Fibroblast of skin of left biceps (primary cell): ENCODE measurements at regions not wholly inside any gene's neighbourhood (a gene's known extent, or its start where the extent isn't known, plus 50 kb on each side); places are given as distances from the start of the nearest gene placed in this dataset.
A peak's percentile ranks its signal among the peaks of the same experiment; 100 is the strongest.
"Not testable (repeated sequence)": the region's sequence is repeated elsewhere in the genome, so short reads cannot be mapped to it uniquely, and the experiment has no call there.

Source experiments
- DNase-seq, 2 experiments: peaks; one replicate each; pipeline ENCODE4 v3.0.0-alpha.2; 2013; ENCODE audit warnings: low read depth in 2 of 2

DNA sequence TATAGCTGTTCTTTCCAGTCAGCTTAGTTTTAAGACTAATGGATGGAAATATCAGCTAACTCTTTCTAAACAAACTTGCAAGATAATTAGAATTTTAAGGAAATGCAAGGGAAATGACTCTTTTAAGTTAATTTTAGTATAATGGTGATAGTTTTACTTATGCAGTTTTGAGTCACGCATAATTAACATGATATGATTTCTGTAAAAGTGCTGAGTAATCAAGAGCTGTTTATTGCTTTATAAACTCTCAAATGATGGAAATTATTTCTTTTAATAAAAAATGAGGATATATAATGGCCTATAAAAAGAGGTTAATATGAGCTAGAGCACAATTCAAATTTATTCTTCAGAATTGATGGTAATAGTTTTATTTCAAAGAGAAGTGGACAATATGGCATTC, 385.9 kb downstream of the GLUD2 start:
- DNase-seq: no peak

DNA sequence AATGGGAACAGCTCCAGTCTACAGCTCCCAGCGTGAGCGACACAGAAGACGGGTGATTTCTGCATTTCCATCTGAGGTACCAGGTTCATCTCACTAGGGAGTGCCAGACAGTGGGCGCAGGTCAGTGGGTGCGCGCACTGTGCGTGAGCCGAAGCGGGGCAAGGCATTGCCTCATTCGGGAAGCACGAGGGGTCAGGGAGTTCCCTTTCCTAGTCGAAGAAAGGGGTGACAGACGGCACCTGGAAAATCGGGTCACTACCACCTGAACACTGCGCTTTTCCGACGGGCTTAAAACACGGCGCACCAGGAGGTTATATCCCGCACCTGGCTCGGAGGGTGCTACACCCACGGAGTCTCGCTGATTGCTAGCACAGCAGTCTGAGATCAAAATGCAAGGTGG, 390.3 kb downstream of the GLUD2 start:
- DNase-seq: not testable (repeated sequence)

DNA sequence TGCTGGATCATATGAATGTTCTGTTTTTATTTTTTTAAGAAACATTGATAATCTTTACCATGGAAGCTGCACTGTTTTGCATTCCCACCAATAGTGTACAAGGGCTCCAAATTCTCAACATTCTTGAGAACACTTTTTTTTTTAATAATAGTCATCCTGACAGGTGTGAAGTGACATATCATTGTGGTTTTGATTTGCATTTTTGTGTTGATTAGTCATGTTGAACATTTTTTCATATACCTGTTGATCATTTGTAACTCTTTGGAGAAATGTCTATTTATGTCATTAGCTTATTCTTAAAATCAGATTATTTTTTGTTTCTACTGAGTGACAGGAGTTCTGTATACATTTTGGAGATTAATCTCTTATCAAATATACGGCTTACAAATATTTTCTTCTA, 408.5 kb downstream of the GLUD2 start:
- no peak for DNase-seq

DNA sequence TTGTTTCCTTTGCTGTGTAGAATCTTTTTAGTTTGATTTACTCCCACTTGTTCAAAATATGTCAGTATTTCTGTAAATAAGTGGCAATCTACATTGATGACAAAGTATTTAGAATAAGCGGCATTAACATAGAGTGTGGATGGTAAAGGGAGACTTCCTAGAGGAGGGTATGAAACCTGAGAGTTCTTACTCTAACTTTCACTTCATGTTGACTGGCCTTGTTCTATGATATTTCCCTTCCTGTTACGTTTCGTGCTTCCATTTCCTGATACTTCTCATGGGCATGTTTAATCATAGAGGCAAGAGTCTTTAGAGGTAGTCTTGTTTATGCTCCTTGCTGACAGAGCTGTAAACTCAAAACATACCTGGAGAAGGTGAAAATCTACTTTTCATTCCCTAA, 408.9 kb downstream of the GLUD2 start:
- no peak for DNase-seq

DNA sequence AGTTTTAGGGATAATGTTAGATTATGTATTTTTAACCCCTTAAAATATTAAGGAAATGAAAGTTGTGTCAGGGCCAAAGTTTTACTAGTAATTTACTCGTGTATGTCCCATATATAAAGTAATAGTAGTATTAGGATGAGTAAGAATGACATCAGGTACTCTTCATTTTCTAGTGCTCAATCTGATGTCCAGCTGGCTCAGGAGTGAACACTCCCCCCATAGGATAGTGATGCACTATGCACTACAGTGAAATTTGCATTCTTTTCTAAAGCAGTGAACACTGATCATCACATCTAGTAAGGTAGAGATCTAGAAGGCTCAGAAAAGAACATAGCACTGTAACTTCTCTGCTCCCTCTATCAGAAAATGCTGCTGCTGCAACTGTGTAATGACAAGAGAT, 409.7 kb downstream of the GLUD2 start:
- no peak for DNase-seq

DNA sequence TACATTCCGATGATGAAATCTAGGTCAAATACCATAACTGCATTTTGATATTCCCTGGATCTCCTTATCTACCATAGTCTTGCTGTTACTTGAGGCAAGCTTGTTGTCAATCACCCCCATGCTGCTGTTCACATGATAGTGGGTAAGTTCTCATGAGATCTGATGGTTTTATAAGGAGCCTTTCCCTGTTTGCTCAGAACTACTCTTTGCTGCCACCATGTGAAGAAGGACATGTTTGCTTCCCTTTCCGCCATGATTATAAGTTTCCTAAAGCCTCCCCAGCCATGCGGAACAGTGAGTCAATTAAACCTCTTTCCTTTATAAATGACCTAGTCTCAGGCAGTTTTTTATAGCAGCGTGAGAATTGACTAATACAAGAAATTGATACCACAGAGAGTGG, 432.0 kb downstream of the GLUD2 start:
- DNase-seq: no peak

DNA sequence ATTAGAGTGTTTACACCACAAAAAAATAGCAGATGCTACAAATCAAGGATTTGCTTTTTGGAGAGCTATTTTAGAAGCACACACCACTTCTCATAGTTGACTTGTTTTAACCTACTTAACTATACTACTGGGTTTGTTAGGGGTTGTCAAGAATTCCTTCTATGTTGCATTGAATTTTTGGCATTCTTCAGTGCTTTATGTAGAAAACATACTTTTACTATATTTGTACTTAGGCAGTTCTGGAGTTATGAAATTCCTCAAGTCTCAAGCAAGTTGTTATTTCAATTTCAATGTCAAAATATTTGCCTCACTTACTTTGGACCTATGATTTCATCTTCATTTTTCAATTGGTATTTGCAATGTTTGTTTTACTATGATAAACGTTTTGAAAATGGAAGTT, 449.6 kb downstream of the GLUD2 start:
- DNase-seq: peak; percentile 28 to 29

DNA sequence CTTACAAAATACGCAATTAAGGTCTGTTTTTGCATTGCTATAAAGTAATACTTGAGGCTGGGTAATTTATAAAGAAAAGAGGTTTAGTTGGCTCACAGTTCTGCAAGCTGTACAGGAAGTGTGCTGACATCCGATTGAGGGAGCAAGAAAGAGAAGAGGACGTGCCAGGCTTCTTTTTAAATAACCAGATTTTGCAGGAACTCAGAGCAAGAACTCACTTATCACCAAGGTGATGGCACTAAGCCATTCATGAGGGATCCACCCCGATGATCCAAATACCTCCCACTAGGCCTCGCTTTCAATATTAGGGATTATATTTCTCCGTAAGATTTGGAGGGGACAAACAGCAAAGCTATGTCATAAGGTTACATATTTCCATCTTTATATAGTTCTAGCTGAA, 456.7 kb downstream of the GLUD2 start:
- no peak for DNase-seq

DNA sequence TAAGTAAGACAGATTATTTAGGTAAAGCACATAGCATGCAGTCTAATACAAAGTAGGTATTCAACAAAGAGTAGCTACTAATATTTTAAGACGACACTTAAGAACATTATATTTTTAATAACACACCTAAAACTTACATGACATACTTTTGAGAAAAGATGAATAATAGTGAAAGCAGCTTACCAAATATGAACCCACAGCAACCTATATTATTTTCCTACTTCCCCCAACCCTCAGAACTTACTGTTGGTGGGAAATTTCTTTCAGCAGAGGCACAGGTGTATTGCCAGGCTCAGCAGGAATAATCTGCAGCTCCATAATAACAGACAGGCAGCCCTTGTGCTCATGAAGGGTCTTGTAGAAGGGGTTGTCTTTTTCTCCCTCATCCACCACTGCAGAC, 498.9 kb downstream of the GLUD2 start:
- DNase-seq: no peak

DNA sequence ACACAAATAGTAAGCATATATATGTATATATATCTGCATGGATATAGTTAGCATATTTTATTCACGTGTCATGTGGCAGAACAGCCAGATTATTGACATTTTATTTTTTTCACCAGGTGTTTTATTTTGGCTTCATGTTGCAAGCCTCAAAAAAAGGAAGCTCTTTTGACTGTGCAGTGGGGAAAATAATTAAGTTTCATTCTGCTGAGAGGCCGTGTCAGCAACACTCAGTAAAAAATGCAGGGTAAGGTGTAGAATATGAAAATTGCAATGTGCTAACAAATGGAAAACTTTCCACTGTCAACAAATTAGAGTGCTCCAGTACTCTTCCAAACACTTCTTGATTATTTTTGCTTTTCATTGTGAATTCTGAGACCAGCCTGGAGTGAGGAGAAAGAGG, 511.5 kb downstream of the GLUD2 start:
- no peak for DNase-seq

DNA sequence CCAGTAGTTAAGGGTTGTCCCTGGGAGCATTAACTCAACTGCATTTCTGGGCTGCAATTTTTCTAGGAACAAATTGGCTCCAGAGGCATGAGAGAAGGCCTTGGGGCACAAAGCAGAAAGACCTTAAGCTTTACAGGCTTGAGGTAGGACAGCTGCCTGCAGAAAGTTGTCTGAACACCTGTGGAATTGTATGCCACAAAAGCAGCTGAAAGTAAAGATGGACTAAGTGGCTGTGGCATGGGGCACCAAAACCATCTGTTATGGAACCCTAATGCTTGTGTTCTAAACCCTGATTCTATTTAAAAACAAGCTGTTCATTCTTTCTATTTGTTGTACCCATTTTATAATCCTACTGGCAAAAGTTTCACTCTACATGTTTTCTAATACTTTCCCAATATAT, 515.2 kb downstream of the GLUD2 start:
- no peak for DNase-seq

DNA sequence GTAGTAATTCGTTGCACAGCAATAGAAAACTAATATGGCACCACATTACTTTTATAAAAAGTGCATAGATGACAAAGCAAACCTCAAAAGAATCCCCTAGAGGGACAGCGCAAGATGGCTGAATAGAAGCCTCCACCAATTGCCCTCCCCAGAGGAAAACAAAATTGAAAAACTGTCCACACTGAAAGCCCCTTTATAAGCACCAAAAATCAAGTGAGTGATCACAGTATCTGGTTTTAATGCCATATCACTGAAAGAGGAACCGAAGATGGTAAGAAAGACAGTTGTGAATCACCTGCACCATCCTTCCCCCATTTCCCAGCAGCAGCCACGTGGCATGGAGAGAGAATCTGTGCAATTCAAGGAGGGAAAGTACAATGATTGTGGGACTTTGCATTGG, 522.2 kb downstream of the GLUD2 start:
- DNase-seq: no peak

DNA sequence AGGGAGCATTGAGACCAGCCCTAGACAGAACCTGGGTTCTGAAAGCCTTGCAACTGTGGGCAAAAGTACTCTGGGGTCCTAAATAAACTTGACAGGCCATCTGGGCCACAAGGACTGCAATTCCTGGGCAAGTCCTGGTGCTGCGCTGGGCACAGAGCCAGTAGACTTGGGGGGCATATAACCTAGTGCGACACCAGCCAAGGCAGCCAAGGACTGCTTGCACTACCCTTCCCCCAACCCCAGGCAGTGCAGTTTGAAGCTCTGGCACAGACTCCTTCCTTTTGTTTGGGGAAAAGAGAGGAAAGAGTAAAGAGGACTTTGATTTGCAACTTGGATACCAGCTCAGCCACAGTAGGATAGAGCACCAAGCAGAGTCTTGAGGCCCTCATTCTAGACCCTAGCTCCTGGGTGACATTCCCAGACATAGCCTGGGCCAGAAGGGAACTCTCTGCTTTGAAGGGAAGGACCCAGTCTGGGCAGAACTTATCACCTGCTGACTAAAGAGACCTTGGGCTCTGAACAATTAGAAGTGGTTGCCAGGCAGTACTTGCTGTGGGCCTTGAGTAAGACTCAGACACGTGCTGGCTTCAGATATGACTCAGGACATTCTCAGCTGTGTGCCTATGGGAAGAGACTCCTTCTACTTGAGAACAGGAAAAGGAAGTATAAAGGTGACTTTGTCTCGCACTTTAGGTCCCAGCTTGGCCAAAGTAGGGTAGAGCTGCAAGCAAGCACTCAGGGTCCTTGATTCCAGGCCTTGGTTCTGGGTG, 522.8 kb downstream of the GLUD2 start:
- no peak for DNase-seq

DNA sequence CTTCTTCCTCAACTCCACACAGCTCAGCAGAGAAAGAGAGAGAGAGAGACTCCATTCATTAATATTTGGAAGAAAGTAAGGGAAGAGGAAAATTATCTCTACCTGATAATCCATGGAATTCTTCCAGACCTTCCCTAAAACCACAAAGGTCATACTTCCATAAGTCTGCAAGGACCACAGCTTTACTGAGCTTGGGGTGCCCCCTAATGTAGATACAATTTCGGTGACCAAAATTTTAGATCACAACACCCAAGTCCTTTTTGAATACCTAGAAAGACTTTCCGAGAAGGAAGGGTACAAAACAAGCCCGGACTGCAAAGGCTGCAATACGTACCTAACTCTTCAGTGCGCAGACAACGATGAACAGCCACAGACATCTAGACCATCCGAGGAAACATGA, 523.9 kb downstream of the GLUD2 start:
- DNase-seq: no peak

DNA sequence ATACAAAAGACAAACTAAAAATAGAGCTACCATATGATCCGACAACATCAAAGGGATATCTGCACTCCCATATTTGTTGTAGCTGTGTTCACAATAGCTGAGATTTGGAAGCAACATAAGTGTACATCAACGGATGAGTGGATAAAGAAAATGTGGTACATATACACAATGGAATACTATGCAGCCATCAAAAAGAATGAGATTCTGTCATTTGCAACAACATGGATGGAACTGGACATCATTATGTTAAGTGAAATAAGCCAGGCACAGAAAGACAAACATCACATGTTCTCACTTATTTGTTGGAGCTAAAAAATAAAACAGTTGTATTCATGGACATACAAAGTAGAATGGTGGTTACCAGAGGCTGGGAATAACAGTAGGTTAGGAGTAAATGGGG, 527.0 kb downstream of the GLUD2 start:
- DNase-seq: not testable (repeated sequence)

DNA sequence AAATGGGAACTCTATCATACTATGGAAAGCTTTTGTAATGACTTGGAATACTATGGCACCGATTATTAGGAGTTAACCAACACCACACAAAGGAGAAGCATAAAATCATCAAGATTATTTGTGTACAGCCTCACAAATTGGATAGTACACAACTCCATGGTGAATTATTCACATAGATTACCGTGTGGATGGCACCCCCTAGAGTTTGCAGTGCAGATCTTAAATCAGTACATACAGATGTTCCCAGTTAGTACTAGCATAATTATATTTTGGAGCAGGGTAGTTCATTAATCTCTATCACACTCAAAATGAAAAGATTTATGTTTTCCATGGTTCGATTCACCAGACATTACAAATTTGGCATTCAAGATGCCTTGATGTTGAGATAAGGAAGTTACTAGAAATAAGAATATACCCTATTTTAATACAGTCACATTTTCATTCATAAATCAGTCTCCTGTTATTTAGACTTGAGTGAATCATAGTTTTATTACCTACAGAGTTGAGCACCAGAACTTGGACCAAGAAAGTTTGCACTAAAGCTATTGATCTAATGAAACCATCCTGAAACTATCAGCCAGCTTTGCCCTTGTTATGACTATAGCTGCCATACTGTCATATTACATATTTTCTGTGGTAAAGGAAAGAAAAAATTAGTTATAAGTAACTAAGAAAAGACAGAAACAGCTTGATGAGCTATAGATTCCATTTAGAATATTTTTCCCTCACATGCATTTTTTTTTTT, 531.8 kb downstream of the GLUD2 start:
- no peak for DNase-seq

DNA sequence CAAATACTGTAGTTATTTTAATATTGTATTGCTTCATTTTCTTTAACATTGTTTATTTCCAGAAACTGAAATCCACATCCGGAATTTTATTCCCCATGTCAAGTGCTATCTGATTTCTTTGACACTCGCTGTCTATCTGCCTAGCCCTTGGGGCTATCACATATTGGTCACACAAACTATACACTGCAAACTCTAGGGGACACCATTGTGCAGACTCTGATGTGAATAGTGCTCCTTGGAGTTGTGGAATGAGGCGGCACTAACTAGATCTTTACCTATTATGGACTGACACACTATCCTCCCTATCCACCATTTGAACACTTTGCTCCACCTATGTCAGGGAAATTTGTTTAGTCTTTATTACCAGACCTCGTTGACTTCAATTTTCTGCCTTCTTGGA, 534.5 kb downstream of the GLUD2 start:
- no peak for DNase-seq

DNA sequence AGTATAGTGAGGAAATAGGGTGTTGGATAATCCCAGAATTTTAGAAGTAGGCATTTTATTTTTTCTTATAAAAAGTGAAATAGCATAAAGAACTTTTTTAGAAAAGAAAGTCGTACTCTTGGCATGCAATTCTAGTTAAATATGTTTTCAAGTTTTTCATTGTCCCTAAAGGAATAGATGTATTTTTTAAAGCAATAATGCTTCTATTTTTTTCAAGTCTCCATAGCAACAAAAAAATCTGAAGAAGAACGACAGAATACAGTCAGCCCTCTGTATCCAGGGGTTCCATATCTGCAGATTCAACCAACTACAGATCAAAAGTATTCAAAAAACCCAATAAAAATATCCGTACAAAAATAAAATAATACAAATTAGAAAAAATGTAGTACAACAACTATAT, 538.2 kb downstream of the GLUD2 start:
- no peak for DNase-seq

DNA sequence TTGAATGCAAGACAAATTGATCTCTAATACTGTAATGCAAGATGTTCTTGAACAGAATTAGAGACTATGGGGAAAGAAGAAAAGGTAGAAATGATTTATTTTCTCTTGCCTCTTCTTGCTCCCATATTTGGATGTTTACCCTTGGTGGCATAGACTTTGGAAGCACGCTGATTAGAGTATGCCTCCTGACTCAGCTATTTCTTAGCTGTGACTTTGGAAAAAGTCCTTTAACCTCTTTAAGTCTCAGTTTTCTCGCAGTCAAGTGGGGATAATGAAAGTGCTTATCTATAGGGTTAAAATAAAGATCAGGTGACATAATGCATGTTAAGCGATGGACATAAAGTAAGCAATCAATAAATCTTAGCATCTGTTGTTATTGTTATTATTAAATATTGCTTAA, 545.5 kb downstream of the GLUD2 start:
- DNase-seq: no peak

DNA sequence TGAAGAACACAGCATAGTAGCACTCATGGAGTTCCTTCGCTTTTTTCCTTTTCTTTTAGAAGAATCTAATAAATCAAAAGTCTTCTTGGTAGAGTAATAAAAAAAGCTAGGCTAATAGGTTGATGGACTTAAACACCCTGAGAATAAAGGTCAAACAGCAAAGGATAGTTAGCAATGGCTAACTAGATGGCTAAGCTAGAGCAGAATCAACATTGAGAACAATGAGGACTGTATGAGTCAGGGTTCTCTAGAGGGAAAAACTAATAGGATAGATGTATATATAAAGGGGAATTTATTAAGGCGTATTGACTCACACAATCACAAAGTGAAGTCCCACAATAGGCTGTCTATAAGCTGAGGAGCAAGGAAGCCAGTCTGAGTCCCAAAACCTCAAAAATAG, 550.9 kb downstream of the GLUD2 start:
- no peak for DNase-seq

DNA sequence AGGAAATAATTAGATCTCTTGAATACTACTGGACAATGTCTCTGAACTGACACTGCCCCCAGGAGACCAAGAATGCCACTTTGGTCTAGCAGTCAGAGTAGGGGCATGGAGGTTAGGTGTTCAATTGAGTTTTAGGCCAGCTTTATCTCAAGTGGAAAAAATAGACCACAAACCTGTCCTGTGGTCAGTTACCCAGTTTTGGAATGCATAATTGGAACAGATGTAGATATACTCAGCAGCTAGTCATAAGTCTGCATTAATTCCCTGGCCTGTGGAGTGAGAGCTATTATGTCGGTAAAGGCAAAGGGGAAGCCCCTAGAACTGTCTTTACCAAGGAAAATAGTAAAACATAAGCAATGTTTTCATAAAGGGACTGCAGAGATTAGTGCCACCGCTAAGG, 587.7 kb downstream of the GLUD2 start:
- DNase-seq: no peak

DNA sequence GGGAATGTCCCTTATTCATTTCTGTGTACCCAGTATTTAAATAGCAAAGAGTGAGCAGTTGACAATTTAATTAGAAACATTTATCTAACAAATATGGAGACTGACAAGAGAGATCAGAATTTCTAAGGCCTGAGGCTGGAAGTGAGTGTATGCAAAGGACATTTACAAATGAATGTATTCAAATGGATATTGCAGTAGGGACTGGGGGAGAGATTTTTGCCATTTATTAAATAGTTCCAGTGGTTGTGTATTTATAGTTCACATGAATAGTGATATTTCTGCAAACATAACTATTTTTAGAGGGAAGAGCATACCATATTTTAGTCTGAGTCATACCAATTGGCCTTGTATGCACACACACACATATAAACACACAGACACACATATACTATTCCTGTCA, 592.4 kb downstream of the GLUD2 start:
- DNase-seq: peak in 1 of 2 experiments; percentile 13

DNA sequence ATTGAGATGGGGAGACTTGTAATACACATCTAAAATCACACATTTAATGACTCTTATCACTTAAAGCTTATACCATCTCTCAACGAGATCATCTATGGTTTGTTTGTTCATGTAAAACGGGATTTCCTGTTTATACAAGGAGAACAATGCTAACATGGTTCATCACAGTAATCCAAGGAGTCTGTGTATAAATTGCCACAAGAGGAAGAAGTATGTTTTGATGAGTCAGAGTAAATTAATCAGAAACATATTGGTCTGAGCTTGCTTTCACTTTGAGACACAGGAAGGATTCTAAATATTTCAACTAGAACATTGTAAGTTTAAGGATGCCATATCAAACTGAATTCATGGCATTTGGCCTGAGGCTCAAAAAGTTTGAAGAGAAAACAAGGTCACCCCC, 594.1 kb downstream of the GLUD2 start:
- DNase-seq: peak; percentile 49 to 55

DNA sequence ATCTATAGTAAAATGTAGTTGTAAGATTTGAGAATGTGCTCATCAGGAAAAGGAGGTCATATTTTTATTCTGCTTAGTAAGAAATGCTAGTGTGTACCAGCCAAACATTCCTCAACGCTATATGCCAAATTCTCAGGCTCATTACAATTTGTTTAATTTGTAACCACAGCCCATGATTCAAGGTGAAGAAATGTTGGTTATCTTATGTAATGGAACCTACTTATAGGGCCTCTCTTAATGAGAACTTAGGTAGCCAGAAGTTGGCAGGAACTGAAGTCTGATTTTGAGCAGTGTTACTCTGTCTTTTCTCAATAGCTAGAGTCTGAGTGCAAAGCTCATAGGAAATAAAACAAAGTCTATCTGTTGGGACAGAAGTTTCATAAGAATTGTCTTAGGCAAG, 595.0 kb downstream of the GLUD2 start:
- peak; percentile 23 to 42 for DNase-seq
